WERI-Rb-1 (cell line): ENCODE measurements at regions not wholly inside any gene's neighbourhood (a gene's known extent, or its start where the extent isn't known, plus 50 kb on each side); places are given as distances from the start of the nearest gene placed in this dataset.

Source experiments
- DNase-seq: peaks from one replicate; pipeline ENCODE4 v3.0.0-alpha.2; 2020
- H3K27ac ChIP-seq: fragments of 250-450 bp; sonication (Bioruptor Pico); 2 replicates; pipeline ENCODE4 v1.5.1; 2020; ENCODE audit warnings: mild to moderate bottlenecking, moderate library complexity
- H3K27me3 ChIP-seq: fragments of 250-450 bp; sonication (Bioruptor Pico); 2 replicates; pipeline ENCODE4 v1.5.1; 2021; ENCODE audit warnings: mild to moderate bottlenecking, low read depth, moderate library complexity; ENCODE audit not compliant: insufficient read depth, severe bottlenecking
- H3K36me3 ChIP-seq: fragments of 250-450 bp; sonication (Bioruptor Pico); 2 replicates; pipeline ENCODE4 v1.5.1; 2020; ENCODE audit warnings: mild to moderate bottlenecking, moderate library complexity
- H3K4me3 ChIP-seq: 2 replicates; pipeline ENCODE4 v1.5.1; 2011; ENCODE audit warnings: low read depth, mild to moderate bottlenecking, control low read depth, low read length
- H3K9me3 ChIP-seq: fragments of 250-450 bp; sonication (Bioruptor Pico); 2 replicates; pipeline ENCODE4 v1.5.1; 2021; ENCODE audit warnings: mild to moderate bottlenecking, moderate library complexity; ENCODE audit not compliant: severe bottlenecking
- TF ChIP-seq, protein P1 (sequence below): IDR thresholded peaks from 2 replicates; pipeline ENCODE4 v1.5.1; 2011; ENCODE audit warnings: low read depth, mild to moderate bottlenecking, control low read depth, inconsistent platforms, low read length

DNA sequence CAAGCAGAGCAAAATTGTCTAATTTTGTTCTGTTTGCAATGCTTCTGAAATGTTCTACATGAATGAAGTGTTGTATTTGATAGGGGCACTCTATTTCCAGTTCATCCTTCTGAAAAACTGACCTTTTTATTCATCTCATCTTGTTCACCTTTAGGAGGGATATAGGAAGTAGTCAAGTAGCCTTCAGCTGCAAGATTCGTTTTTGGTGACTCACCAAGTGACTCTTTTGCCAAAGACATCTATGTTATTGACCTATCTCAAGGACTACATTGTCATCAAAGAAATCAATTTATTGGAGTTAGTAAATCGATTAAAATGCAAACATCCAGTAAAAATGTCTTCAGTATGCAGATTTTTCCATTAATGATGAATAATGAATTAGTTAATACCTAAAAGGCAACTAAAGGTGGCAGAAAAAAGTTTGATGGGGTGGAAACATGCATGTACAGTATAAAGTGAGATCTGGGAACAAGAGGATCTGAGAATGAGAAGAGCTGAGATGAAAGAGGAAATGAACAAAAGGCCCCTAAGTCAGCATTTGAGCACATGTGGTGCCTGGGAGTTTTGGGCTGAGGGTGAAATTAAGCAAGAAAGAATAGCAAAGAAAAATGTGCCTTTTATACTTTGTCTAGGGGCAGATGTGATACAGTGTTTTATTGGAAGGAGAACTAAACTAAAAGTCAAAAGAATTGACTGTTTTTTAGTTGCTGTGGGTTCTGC, 255.1 kb upstream of the LINC00305 start:
- Histone ChIP-seq H3K36me3 (no peaks in the 10 kb centered on the region), H3K27me3 (no peaks in the 10 kb centered on the region), H3K9me3 (no peaks in the 10 kb centered on the region), H3K4me3 (no peak overlapping the region), H3K27ac (no peak overlapping the region)
- TF ChIP-seq, protein P1, sequence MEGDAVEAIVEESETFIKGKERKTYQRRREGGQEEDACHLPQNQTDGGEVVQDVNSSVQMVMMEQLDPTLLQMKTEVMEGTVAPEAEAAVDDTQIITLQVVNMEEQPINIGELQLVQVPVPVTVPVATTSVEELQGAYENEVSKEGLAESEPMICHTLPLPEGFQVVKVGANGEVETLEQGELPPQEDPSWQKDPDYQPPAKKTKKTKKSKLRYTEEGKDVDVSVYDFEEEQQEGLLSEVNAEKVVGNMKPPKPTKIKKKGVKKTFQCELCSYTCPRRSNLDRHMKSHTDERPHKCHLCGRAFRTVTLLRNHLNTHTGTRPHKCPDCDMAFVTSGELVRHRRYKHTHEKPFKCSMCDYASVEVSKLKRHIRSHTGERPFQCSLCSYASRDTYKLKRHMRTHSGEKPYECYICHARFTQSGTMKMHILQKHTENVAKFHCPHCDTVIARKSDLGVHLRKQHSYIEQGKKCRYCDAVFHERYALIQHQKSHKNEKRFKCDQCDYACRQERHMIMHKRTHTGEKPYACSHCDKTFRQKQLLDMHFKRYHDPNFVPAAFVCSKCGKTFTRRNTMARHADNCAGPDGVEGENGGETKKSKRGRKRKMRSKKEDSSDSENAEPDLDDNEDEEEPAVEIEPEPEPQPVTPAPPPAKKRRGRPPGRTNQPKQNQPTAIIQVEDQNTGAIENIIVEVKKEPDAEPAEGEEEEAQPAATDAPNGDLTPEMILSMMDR, result no peak
- no peak for DNase-seq

DNA sequence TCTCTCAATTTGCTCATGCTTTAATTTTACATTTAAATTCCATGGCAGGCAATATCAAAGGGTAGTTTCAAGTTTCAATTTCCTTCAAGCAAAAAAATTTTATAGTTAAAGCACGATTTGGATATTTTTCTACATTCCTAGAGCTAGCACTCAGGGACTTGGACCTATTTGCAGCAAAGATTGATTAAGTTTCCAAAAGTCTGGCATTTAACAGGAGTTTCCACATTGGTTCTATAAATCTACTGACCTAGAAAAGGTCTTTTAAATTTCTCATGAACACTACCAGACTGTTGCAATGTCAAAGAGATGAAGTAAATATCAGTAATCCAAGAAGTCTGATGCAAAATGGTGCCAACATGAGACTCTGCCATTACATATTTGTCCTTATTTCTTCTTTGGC, 253.7 kb upstream of the LINC00305 start:
- TF ChIP-seq, protein P1, result no peak
- no peaks in the 10 kb centered on the region for H3K36me3 ChIP-seq
- H3K27ac ChIP-seq, result no peak overlapping the region
- no peaks in the 10 kb centered on the region for H3K9me3 ChIP-seq
- no peak overlapping the region for H3K4me3 ChIP-seq
- H3K27me3 ChIP-seq, result no peaks in the 10 kb centered on the region
- DNase-seq, result no peak

DNA sequence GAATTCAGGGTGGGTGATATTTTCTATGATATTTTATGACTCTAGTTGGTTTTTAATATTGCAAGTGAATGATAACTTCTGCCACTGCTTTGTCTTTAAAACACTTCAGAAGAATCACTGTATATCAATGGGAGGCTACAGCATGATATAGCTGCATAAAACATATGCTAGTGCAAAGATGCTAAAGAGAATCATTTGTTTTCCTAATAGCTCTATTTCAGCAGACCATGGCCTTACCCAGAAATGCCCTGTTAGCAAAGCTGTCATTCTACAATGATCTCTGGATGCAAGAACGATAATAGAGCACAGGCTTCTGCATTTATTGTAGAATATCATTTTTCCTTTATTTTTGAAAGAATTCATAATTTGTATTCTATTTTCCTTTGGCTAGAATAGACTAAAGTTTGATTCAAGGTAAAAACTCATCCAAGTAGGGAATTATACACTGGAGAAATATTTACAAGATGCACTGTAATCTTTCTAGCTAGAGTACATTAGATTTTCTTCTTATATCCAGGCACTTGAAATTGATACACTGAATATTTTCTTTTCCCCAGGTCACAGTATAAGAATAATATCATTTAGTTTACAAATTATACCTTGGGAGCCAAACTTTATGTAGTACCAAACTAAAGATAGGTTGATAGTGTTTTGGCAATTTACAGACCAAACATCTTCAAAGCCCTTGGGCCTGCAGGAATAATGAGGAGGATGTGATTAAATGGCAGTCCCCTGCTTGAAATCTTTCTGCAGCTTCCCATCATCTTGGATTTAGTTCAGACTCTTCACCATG, 252.6 kb upstream of the LINC00305 start:
- no peak for DNase-seq
- Histone ChIP-seq H3K9me3 (no peaks in the 10 kb centered on the region), H3K27ac (no peak overlapping the region), H3K4me3 (no peak overlapping the region), H3K27me3 (no peaks in the 10 kb centered on the region), H3K36me3 (no peaks in the 10 kb centered on the region)
- TF ChIP-seq, protein P1, result no peak

DNA sequence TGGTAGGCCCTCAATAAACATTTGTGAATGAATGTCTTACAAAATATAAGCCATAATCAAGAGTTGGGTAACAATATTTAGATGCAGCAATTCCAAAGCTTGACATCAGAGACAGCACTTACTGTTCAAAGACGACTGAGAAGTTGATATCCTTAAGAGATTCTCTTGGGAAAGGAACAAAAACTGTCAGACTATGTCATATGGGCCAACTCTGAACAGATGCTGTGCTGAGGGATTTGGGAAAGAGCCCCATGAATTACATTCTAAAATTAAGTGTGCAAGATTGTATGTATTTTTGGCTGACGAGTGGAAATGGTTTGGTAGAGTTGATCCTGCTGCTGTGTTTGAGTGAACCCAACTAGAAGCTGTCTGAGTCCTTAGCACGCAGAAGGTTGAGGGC, 250.7 kb upstream of the LINC00305 start:
- no peak overlapping the region for H3K4me3 ChIP-seq
- no peak for DNase-seq
- no peak overlapping the region for H3K27ac ChIP-seq
- H3K27me3 ChIP-seq, result no peaks in the 10 kb centered on the region
- H3K36me3 ChIP-seq, result no peaks in the 10 kb centered on the region
- TF ChIP-seq, protein P1, result no peak
- no peaks in the 10 kb centered on the region for H3K9me3 ChIP-seq

- DNase-seq, result no peak
- Histone ChIP-seq H3K27me3 (no peaks in the 10 kb centered on the region), H3K4me3 (no peak overlapping the region), H3K36me3 (no peaks in the 10 kb centered on the region), H3K27ac (no peak overlapping the region), H3K9me3 (no peaks in the 10 kb centered on the region)
- TF ChIP-seq, protein P1, result no peak
Measured at GRCh38 chr18:64398320-64398719, 249.4 kb upstream of the LINC00305 start.
